ENCODE measurements at regions not wholly inside any gene's neighbourhood (a gene's known extent, or its start where the extent isn't known, plus 50 kb on each side); places are given as distances from the start of the nearest gene placed in this dataset.

- Histone ChIP-seq H3K9me3 (no peaks in the 10 kb centered on the region), H3K4me3 (no peak overlapping the region), H3K36me3 (no peaks in the 10 kb centered on the region), H3K27me3 (no peaks in the 10 kb centered on the region), H3K27ac (no peak overlapping the region), H3K4me1 (no peaks in the 10 kb centered on the region)
- TF ChIP-seq CTCF (IDR thresholded peaks at IDR 0.05), result no peak
- no peak for DNase-seq
- intact Hi-C loops (cut with DNase I; ENCODE audit: low total_unique reads), result no loop called here
Measured at GRCh38 chr5:20445326-20445860, 457.4 kb upstream of the CDH18 start.

GRCh38 chr5:20434786-20435185, 446.8 kb upstream of the CDH18 start:
- H3K4me3 ChIP-seq, result no peak overlapping the region
- intact Hi-C loops (cut with DNase I; ENCODE audit: low total_unique reads), result no loop called here
- no peaks in the 10 kb centered on the region for H3K36me3 ChIP-seq
- no peaks in the 10 kb centered on the region for H3K27me3 ChIP-seq
- no peaks in the 10 kb centered on the region for H3K4me1 ChIP-seq
- no peak for TF ChIP-seq CTCF (IDR thresholded peaks at IDR 0.05)
- DNase-seq, result no peak
- H3K27ac ChIP-seq, result no peak overlapping the region
- H3K9me3 ChIP-seq, result no peaks in the 10 kb centered on the region

- TF ChIP-seq CTCF (IDR thresholded peaks at IDR 0.05), result no peak
- H3K36me3 ChIP-seq, result no peaks in the 10 kb centered on the region
- peaks cover 0 to 5% (median 0%) of the 10 kb centered on the region in 3 donors for H3K9me3 ChIP-seq
- DNase-seq, result no peak
- no peak overlapping the region for H3K4me3 ChIP-seq
- no peak overlapping the region for H3K27ac ChIP-seq
- no peaks in the 10 kb centered on the region for H3K4me1 ChIP-seq
- intact Hi-C loops (cut with DNase I; ENCODE audit: low total_unique reads), result no loop called here
- H3K27me3 ChIP-seq, result no peaks in the 10 kb centered on the region
Measured at GRCh38 chr5:20420991-20421595, 433.1 kb upstream of the CDH18 start.

Data from tibial artery (tissue), 4 donors.